HuH-7 (cell line): ENCODE measurements at regions not wholly inside any gene's neighbourhood (a gene's known extent, or its start where the extent isn't known, plus 50 kb on each side); places are given as distances from the start of the nearest gene placed in this dataset.

Experiments used
- DNase-seq: peaks from one replicate; pipeline ENCODE4 v3.0.0; 2011; ENCODE audit warnings: low spot score

GRCh38 chr4:81627590-81627989 is 155.9 kb upstream of the RASGEF1B start:
- no peak for DNase-seq

- DNase-seq: no peak
These were observed 155.1 kb upstream of the RASGEF1B start for GRCh38 chr4:81626851-81627250.

GRCh38 chr4:81625422-81626417 is 154.0 kb upstream of the RASGEF1B start:
- DNase-seq: no peak

- no peak for DNase-seq
These were observed 151.7 kb upstream of the RASGEF1B start for GRCh38 chr4:81623434-81623833.

- DNase-seq: no peak
These were observed 150.9 kb upstream of the RASGEF1B start for GRCh38 chr4:81622474-81623184.

- DNase-seq: no peak
These were observed 150.3 kb upstream of the RASGEF1B start for GRCh38 chr4:81622028-81622427.

GRCh38 chr4:81621490-81621889 is 149.8 kb upstream of the RASGEF1B start:
- DNase-seq: no peak

GRCh38 chr4:81620442-81620841 is 148.7 kb upstream of the RASGEF1B start:
- no peak for DNase-seq

GRCh38 chr4:81617545-81617944 is 145.8 kb upstream of the RASGEF1B start:
- no peak for DNase-seq

- no peak for DNase-seq
These were observed 139.5 kb upstream of the RASGEF1B start for GRCh38 chr4:81611221-81611620.

GRCh38 chr4:81609844-81610243 is 138.1 kb upstream of the RASGEF1B start:
- DNase-seq: no peak

- no peak for DNase-seq
These were observed 136.2 kb upstream of the RASGEF1B start for GRCh38 chr4:81607950-81608349.

- no peak for DNase-seq
These were observed 135.2 kb upstream of the RASGEF1B start for GRCh38 chr4:81606801-81607501.

- no peak for DNase-seq
These were observed 134.5 kb upstream of the RASGEF1B start for GRCh38 chr4:81606166-81606565.

- no peak for DNase-seq
These were observed 133.6 kb upstream of the RASGEF1B start for GRCh38 chr4:81605271-81605670.

GRCh38 chr4:81604683-81605218 is 133.0 kb upstream of the RASGEF1B start:
- no peak for DNase-seq

GRCh38 chr4:81602854-81603253 is 131.1 kb upstream of the RASGEF1B start:
- DNase-seq: no peak

GRCh38 chr4:81601358-81601694 is 129.6 kb upstream of the RASGEF1B start:
- no peak for DNase-seq

GRCh38 chr4:81600520-81601357 is 129.0 kb upstream of the RASGEF1B start:
- no peak for DNase-seq

GRCh38 chr4:81599742-81600380 is 128.2 kb upstream of the RASGEF1B start:
- no peak for DNase-seq
